Stimulated activated CD8-positive, alpha-beta memory T cell treated with anti-CD3 and anti-CD28 coated beads, Interleukin-2, amount 100 ng/mL, for 48 hours (primary cell): ENCODE measurements at regions not wholly inside any gene's neighbourhood (a gene's known extent, or its start where the extent isn't known, plus 50 kb on each side); places are given as distances from the start of the nearest gene placed in this dataset.
"Not testable (repeated sequence)": the region's sequence is repeated elsewhere in the genome, so short reads cannot be mapped to it uniquely, and the experiment has no call there.

Source experiments
- DNase-seq, 2 donors: peaks; one replicate each; pipeline ENCODE4 v3.0.0-alpha.2; 2020; ENCODE audit warnings: low read depth in 2 of 2

- DNase-seq, result no peak
Measured at GRCh38 chr5:87198010-87198409, 69.7 kb upstream of the RASA1 start.

- not testable (repeated sequence) for DNase-seq
Measured at GRCh38 chr5:87199246-87199645, 68.4 kb upstream of the RASA1 start.

- not testable (repeated sequence) for DNase-seq
Measured at GRCh38 chr5:87199704-87200103, 68.0 kb upstream of the RASA1 start.

- no peak for DNase-seq
Measured at GRCh38 chr5:87210076-87210475, 57.6 kb upstream of the RASA1 start.

- DNase-seq, result no peak
Measured at GRCh38 chr5:87210743-87211142, 56.9 kb upstream of the RASA1 start.

GRCh38 chr5:87211676-87212075 lies 56.0 kb upstream of the RASA1 start:
- no peak for DNase-seq

- not testable (repeated sequence) for DNase-seq
Measured at GRCh38 chr5:87212183-87212582, 55.5 kb upstream of the RASA1 start.

- not testable (repeated sequence) for DNase-seq
Measured at GRCh38 chr5:87217480-87217879, 50.2 kb upstream of the RASA1 start.
